GM21423 (cell line): ENCODE measurements at regions not wholly inside any gene's neighbourhood (a gene's known extent, or its start where the extent isn't known, plus 50 kb on each side); places are given as distances from the start of the nearest gene placed in this dataset.

Source experiments
- ATAC-seq: cut with Tn5 transposase; IDR thresholded peaks from one replicate; pipeline ENCODE4 v1.9.1; 2021; ENCODE audit warnings: mild to moderate bottlenecking, moderate library complexity; ENCODE audit not compliant: unreplicated experiment

- no peak for ATAC-seq
These were observed 53.2 kb upstream of the ZNF536 start for GRCh38 chr19:30318936-30319335.

DNA sequence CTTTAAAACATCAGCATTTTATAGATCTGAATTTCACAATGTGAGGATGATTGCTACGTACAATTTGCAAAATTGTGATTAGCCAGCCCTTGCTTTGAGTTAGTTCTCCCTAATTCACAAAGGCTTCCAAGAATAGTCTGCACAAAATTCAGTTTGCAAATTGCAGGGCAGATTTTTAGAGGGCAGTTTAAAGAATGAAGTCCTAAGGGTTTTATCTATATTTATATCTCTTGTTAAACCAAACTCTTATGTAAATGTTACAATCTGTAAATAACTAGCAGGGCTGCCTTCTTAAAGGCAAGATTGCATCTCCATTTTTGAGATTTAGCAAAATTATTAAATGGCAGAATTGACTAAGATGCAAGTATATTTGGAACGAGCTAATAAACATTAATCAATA lies 52.8 kb upstream of the ZNF536 start:
- no peak for ATAC-seq

- no peak for ATAC-seq
These were observed 52.3 kb upstream of the ZNF536 start for GRCh38 chr19:30319876-30320275.

- ATAC-seq = no peak
These were observed 51.7 kb upstream of the ZNF536 start for GRCh38 chr19:30320466-30320865.

- no peak for ATAC-seq
These were observed 51.3 kb upstream of the ZNF536 start for GRCh38 chr19:30320916-30321315.
